Amygdala (tissue), 56 donors: ENCODE measurements at regions not wholly inside any gene's neighbourhood (a gene's known extent, or its start where the extent isn't known, plus 50 kb on each side); places are given as distances from the start of the nearest gene placed in this dataset.
"Not testable (repeated sequence)": the region's sequence is repeated elsewhere in the genome, so short reads cannot be mapped to it uniquely, and the experiment has no call there.

ENCODE experiments used
- DNase-seq, 56 donors: peaks; one replicate each; lab custom pipeline; 2025; lab: John Stamatoyannopoulos, UW

DNA sequence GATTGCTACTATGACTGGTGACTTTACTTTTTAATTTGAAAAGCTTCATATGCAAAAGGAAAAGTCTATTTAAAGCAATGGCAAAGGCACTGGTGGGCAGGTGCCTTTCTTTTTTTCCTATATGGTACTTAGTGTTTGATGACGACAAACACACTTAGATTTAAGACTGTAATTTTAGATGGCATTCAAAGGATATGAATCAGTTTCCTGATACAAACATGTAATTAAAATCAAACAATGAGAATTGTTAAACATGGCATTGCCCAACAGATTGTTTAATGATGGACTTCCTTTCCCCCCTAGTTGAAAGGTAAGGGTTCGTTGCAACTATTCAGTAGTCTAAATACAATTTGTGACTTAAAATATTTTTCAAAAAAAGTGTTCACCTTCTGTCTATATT lies 106.5 kb upstream of the SEMA3C start:
- DNase-seq = no peak

DNA sequence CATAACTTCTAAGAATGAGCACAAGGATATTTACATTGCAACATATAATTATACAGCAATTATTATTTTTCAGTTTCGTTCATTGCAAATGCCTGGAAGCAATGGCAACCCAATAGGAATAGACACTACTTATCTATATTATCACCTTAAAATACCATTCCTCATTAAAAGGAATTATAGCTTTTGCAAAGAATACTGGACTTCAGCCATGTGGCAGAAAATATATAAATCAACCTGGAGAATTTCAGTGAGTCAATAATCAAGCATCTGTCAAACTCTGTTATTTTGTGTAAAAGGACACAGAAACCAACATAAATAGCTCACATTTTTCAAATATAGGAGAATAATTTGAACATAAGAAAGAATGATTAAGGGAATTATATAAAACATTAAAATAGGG lies 96.1 kb upstream of the SEMA3C start:
- no peak for DNase-seq

DNA sequence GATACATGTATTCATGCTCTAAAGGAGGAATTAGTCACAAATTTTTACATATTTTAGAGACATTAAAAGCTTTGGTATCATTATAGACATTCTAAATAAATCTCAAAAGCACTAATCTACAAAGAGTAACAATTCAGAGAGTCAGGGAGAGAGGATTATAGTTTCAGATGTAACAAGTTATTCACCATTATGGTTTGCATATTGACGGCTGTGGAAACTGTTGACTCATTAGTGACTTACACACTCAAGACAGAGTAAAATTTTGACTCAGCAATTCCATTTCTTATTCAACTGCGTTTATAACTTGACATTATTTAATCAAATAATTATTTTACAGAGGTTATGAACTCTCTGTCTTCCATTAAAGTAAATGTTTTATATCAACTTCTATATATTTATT lies 95.4 kb upstream of the SEMA3C start:
- DNase-seq = no peak

DNA sequence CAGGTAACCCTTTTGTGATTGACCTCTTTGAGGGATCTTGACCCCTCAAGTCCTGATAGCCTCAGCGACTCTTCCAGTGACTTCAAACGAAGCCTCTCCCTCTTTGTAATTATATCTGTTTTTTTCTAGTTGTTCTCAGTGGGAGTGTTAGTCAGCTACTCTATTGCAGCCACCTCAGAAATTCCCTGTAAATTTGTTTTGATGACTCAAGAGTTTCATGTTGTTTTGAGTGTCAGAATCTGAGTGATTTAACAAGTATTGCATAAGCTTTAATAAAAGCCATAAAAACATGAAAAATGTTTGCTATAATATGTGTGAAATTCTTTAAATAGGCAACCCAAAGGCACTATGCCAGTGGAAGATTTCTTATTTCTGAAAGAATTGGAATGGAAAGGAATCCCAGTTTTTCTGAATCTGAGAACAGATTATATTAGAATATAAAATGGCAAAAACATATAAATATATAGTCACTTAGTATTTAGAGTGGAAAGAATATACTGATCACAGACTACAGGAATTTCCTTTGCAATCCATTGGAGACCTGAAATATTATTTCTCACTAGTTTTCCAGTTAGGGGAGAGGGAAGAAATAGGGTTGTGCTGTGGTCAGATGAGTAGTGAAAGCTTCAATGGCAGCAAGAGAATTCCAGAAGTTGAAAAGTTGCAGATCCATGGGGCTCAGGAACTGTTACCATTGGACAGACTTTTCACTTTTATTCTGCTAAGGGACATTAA lies 94.4 kb upstream of the SEMA3C start:
- DNase-seq = no peak

DNA sequence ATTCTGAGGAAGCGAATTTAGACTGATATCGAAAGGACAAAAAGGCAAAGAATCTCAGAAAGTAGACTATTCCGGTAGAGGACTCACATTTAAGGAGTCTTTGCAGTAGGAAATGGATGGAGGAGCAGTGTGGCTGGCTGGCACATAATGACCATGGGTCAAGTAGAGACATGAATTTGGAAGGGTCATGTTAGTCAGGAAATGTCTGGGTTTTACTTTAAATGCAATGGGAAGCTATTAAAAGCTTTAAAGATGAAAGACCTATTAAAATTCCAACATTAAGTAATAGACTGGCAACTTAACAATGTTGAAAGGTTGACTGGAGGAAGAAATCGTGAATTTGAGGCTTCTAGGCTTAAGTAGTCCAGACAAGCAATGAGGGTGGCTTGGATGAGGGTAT lies 90.0 kb upstream of the SEMA3C start:
- no peak for DNase-seq

DNA sequence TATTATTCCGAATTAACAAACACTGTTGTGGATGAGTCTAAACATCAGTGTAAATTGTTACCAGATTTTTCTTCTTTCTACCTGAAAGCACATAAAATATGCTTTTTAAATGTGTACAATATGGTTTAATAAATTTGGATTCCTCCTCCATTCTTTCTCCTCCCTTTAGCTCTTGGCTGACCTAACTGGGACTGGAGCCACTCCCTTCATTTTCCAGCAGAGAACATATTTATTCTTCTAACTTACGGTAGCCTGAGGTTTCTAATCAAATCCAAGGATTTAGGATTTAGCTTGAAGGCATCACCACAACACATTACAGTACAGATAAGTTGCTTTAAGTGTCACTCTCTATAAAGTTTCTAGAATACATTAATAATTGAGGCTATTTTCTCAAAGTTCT lies 88.2 kb upstream of the SEMA3C start:
- DNase-seq = no peak

DNA sequence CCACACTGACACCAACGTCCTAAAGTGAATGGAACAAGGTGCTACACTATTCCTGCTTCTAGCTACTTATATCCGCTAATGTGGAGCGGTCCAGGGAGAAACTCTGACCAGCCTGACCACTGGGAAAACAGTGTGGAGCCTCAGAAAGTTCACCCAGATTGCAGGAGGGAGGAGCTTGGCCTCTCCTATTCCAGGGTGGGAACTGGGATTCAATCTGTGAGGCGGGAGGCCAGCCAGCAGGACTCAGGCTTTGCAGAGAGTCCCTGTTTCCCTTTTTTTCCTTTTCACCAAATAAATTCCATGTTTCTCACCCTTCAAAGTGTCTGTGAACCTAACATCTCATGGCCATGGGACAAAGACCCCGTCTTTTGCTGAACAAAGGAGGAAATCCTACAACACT lies 86.4 kb upstream of the SEMA3C start:
- no peak for DNase-seq

DNA sequence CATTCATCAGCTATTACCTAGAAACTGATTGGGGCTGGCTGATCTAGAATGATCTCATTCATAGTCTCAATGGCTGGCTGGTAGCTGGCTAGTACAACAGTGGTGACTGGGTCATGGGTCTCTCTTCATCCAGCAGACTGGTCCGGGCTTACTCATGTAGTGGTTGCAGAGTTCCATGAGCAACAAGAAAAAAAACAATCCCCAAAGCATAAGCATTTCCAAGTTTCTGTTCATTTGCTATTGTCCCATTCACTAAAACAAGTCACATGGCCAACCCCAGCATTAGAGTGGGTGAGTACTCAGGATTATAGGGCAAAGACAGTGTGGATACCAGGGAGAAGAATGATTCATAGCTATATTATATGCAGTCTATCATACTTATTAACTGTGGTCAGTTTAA lies 85.2 kb upstream of the SEMA3C start:
- DNase-seq = no peak

DNA sequence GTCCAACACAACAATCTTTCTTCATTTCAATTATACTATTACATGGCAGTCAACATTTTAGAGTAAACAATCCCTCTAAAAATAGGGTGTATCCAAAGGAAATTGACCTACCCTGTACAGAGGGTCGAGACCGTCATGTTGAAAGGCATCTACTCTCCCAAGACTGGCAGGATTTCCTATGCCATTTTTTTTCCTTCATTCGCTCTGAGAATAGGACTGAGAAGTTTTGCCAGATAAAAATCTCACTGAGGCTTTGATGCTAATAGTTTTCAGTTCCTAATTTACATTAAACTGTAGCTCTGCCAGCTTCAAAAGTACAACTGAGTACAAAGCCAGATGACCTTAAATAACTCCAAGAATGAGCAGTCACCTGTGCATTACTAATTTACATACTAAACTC lies 84.5 kb upstream of the SEMA3C start:
- DNase-seq = no peak

DNA sequence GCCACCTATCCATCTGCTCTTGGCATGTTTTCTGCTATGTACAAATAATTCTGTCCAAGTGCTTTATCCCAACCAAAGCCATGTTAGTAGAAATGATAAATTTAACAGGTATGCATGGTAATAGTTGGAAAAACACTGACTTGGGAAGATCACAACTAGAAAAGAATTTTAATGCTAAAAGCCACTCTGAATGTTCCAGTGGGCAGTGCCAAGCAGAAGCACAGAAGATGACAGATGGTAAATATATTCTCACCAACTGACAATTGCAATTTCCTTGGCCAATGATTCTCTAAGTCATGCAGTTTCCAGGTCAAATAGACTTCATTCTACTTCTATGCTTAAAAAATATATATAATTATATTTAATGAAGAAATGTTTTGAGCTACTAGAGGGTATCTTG lies 83.6 kb upstream of the SEMA3C start:
- DNase-seq = no peak

DNA sequence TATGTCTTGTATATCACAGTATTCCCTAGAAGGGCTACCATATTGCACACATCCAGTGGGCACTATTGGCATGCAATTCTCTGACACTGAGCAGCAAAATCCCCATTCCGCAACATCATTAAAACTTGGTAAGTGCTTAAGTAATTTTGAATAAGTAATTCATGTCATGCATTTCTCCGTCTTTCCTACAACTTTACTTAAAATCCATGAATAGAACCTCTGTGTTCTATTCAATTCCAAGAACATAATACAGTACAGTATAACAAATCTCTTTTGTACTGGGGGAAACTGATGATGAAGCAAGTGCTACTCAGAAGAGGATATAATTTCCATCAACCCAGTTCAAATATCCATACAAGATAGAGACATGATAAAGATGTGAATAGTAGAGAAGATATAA lies 80.9 kb upstream of the SEMA3C start:
- no peak for DNase-seq

DNA sequence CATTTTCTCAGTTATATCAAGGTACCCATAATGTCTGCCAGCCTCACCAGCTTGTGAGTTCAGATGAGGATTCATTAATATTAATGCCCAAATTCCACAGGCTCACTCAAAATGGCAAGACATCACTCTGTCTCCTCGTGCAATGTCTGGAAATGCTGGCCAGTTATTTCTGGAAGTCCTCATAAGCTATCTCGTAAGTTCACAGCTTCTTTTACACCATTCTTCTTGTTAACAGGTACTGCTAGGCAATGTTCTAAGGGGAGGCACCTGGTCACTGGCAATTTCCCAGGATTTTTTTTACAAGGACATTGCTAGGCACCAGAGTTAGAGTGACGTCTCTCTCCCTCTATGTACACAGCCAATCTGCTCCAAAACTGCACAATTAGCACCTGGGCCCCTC lies 80.2 kb upstream of the SEMA3C start:
- no peak for DNase-seq

DNA sequence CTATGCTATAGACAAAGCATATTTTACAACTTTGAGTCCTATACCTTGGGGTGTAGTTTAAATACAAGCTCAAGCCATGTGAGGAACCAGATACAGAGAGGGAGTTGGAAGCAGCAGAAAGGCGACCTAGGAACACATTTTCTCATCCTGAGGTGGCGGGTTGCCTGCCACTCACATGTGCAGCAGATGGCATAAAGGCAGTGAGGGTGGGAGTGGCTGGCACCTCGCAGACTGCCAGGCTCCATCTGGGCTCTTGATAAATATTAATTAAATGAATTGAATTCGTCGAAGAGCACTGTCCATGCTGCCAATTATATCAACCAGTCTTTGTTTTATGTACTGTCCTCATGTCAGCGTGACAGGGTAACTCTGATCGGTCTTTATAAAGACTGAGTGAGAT lies 79.0 kb upstream of the SEMA3C start:
- peak in 2 of 56 donors; percentile 5 to 7 for DNase-seq

DNA sequence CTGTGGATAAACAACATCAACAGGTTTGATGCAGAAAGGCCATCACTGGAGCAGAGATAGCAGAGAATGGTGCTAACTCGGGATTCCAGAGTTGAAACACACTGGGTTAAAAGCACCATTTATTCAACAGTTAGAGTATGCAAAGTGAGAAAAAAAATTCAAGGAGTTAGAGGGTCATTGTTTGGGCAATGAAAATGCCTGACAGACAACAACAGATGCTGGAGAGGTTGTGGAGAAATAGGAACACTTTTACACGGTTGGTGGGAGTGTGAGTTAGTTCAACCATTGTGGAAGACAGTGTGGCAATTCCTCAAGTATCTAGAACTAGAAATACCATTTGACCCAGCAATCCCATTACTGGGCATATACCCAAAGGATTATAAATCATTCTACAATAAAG lies 77.4 kb upstream of the SEMA3C start:
- DNase-seq = not testable (repeated sequence)

DNA sequence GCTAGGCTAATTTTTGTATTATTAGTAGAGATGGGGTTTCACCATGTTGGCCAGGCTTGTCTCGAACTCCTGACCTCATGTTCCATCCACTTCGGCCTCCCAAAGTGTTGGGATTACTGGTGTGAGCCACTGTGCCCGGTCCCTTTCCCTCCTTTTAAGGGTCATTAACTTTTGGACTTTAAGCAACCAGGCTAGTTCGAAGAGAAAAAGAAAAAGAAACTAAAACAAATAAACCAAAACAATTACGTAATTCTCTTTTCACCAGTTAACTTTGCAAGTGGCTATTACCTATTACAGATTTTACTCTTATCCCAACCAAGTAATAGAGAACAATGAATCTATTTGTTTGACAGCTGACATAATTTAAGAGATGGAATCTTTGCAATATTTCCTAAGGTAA lies 72.8 kb upstream of the SEMA3C start:
- DNase-seq = no peak

DNA sequence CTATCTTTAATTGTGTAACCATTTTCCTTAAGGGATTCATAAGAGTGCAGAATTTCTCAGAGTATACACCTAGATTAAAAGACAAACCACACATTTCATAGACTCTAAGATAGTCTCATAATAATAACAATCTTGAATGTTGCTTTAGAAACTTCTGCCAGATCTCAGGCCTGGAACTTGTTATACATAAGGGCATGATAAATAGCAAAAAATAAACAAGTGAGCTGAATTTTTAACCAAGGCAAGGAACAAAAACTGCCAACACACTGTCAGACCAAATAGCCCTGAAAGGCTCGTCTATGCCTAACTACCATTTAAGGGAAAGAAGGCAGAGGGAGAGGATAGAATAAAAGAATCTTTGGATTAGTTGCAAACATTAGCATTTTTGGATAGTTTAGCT lies 65.8 kb upstream of the SEMA3C start:
- DNase-seq = no peak

DNA sequence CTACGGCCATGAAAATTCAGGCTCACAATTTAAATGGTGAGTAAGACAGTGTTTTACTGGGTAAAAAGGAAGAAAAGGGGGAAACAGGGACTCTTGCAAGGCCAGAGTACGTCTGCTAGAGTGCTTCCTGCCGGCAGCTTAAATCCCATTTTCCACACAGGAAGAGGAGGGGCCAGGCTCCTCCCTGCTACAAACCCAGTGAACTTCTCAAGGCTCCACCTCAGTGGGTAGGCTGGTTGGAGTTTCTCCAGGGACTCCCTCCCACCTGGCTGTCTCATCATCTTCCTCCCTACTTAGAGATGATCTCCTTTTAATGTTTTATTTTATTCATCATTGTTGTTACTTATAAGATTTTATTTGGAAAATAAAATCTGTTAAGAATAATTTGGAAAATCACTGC lies 62.6 kb upstream of the SEMA3C start:
- DNase-seq = no peak

DNA sequence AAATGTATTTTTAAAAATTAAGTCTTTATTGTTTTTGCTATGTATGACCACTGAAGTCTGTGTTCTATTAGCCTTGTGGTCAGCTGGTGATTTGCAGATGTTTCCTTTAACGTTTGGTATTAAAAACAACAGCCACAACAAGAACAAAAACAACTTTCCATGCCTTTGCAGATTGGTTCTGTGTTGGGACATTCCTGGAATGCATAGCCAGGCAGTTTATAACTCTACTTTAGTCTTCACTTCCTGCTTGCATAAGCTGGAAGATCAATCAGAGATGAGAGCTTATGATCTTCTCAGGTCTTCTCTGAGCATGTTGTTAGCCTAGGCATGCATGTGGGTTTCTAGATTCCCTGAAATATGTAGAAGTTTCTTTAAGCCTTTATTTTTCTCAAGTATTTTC lies 58.9 kb upstream of the SEMA3C start:
- no peak for DNase-seq

DNA sequence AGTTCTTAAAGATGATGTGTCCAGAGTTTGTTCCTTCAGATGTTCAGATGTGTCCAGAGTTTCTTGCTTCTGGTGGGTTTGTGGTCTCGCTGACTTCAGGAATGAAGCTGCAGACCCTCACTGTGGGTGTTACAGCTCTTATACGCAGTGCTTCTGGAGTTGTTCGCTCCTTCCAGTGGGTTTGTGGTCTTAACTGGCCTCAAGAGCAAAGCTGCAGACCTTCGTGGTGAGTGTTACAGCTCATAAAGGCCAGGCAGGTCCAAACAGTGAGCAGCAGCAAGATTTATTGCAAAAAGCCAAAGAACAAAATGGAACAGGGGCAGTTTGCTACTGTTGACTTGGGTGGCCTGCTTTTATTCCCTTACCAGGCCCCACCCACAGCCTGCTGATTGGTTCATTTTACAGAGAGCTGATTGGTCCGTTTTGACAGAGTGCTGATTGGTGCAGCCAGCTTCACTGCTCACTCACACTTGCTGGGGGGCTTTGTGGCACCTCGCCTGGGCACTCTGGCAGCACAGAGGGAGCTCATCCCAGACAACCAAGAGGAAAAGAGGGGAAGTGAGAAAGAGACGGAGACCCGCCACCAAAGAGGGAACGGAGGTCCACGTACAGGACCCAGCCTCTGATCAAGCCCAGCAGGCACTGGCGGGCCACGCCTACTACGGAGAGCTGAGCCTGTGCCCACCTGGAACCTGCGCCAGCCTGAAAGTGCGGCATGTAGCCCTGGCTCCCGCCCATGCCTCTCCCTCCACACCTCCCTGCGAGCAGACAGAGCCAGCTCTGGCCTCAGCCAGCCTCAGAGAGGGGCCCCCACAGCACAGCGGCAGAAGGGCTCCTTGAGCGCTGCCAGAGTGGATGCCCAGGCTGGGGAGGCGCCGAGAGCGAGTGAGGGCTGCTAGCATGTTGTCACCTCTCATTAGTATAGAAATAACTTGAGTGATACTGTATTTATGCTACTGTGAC lies 55.8 kb upstream of the SEMA3C start:
- no peak for DNase-seq

DNA sequence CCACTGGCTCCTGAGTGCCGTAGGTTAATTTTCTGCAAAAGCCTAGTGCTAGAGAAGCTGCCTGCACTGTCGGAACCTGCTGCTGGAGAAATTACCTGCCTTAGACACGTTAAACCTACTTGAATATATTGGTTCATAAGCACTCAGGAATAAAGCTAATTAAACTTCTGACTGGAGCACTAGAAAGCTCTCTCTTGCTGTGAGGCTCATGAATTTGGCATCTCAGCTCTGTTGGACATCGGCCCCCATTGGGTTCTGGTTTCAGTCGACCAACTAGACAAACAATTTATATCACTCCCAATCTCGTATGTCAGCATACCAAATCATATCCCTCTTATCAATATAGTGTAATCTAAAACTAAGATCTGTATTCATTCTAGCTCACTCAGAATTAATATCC lies 52.4 kb upstream of the SEMA3C start:
- no peak for DNase-seq
